ENCODE measurements at regions not wholly inside any gene's neighbourhood (a gene's known extent, or its start where the extent isn't known, plus 50 kb on each side); places are given as distances from the start of the nearest gene placed in this dataset.

- DNase-seq (ENCODE audit: low read depth): no peak
Measured at GRCh38 chr6:113619077-113619476, 238.1 kb upstream of the MARCKS start.

GRCh38 chr6:113620386-113620785 is 236.8 kb upstream of the MARCKS start:
- DNase-seq (ENCODE audit: low read depth): no peak

- no peak for DNase-seq (ENCODE audit: low read depth)
Measured at GRCh38 chr6:113622254-113622653, 234.9 kb upstream of the MARCKS start.

- no peak for DNase-seq (ENCODE audit: low read depth)
Measured at GRCh38 chr6:113623129-113623528, 234.0 kb upstream of the MARCKS start.

GRCh38 chr6:113625850-113626249 is 231.3 kb upstream of the MARCKS start:
- DNase-seq (ENCODE audit: low read depth): no peak

- no peak for DNase-seq (ENCODE audit: low read depth)
Measured at GRCh38 chr6:113626475-113626874, 230.7 kb upstream of the MARCKS start.

- DNase-seq (ENCODE audit: low read depth): no peak
Measured at GRCh38 chr6:113627480-113627879, 229.7 kb upstream of the MARCKS start.

- DNase-seq (ENCODE audit: low read depth): no peak
Measured at GRCh38 chr6:113629256-113629655, 227.9 kb upstream of the MARCKS start.

- no peak for DNase-seq (ENCODE audit: low read depth)
Measured at GRCh38 chr6:113629975-113630737, 227.0 kb upstream of the MARCKS start.

GRCh38 chr6:113630738-113631535 is 226.2 kb upstream of the MARCKS start:
- DNase-seq (ENCODE audit: low read depth): no peak

- DNase-seq (ENCODE audit: low read depth): no peak
Measured at GRCh38 chr6:113631666-113632065, 225.5 kb upstream of the MARCKS start.

GRCh38 chr6:113632220-113632864 is 224.8 kb upstream of the MARCKS start:
- DNase-seq (ENCODE audit: low read depth): no peak

GRCh38 chr6:113633638-113634037 is 223.5 kb upstream of the MARCKS start:
- DNase-seq (ENCODE audit: low read depth): no peak

GRCh38 chr6:113634352-113635163 is 222.6 kb upstream of the MARCKS start:
- DNase-seq (ENCODE audit: low read depth): no peak

GRCh38 chr6:113635222-113635986 is 221.7 kb upstream of the MARCKS start:
- DNase-seq (ENCODE audit: low read depth): no peak

- DNase-seq (ENCODE audit: low read depth): no peak
Measured at GRCh38 chr6:113636357-113636824, 220.8 kb upstream of the MARCKS start.

- no peak for DNase-seq (ENCODE audit: low read depth)
Measured at GRCh38 chr6:113640051-113640450, 217.1 kb upstream of the MARCKS start.

- no peak for DNase-seq (ENCODE audit: low read depth)
Measured at GRCh38 chr6:113642001-113642713, 215.0 kb upstream of the MARCKS start.

GRCh38 chr6:113642714-113643406 is 214.3 kb upstream of the MARCKS start:
- no peak for DNase-seq (ENCODE audit: low read depth)

- DNase-seq (ENCODE audit: low read depth): no peak
Measured at GRCh38 chr6:113643407-113643770, 213.8 kb upstream of the MARCKS start.
